Stomach (tissue), 4 donors: ENCODE measurements at regions not wholly inside any gene's neighbourhood (a gene's known extent, or its start where the extent isn't known, plus 50 kb on each side); places are given as distances from the start of the nearest gene placed in this dataset.

ENCODE experiments used
- CTCF ChIP-seq, 7 experiments: fragments of 450-650 bp in 4 of 7; fragments of 200-600 bp in 3 of 7; sonication (generic) in 3 of 7; IDR thresholded peaks; one replicate each; pipeline ENCODE4 v1.5.1; 2016 to 2019; ENCODE audit warnings: antibody characterized with exemption in 7 of 7, control low read depth in 2 of 7, mild to moderate bottlenecking in 1 of 7
- EP300 ChIP-seq: sonication (generic); formaldehyde crosslinking; IDR thresholded peaks from one replicate; pipeline ENCODE4 v1.6.1; 2017; ENCODE audit warnings: antibody characterized with exemption
- POLR2A ChIP-seq, 4 donors: fragments of 450-650 bp; IDR thresholded peaks; one replicate each; pipeline ENCODE4 v1.6.1; 2016; ENCODE audit warnings: antibody characterized with exemption in 4 of 4, control low read depth in 2 of 4, mild to moderate bottlenecking in 1 of 4, moderate library complexity in 1 of 4
- POLR2AphosphoS5 ChIP-seq, 3 donors: sonication (generic); formaldehyde crosslinking; IDR thresholded peaks; one replicate each; pipeline ENCODE4 v1.6.1; 2016; ENCODE audit warnings: antibody characterized with exemption in 3 of 3

- TF ChIP-seq CTCF (IDR thresholded peaks at IDR 0.05) (no peak), EP300 (no peak), POLR2AphosphoS5 (IDR thresholded peaks at IDR 0.05) (no peak), POLR2A (IDR thresholded peaks at IDR 0.05) (no peak)
Measured at GRCh38 chrX:155779831-155780230, 101.3 kb upstream of the VAMP7 start.
